SKM-1 treated with dmso at 0.1 percent for 144 hours (cell line): ENCODE measurements at regions not wholly inside any gene's neighbourhood (a gene's known extent, or its start where the extent isn't known, plus 50 kb on each side); places are given as distances from the start of the nearest gene placed in this dataset.
"Not testable (repeated sequence)": the region's sequence is repeated elsewhere in the genome, so short reads cannot be mapped to it uniquely, and the experiment has no call there.

ENCODE experiments used
- DNase-seq: peaks from one replicate; lab custom pipeline; 2025; ENCODE audit not compliant: unreplicated experiment; lab: John Stamatoyannopoulos, UW

DNA sequence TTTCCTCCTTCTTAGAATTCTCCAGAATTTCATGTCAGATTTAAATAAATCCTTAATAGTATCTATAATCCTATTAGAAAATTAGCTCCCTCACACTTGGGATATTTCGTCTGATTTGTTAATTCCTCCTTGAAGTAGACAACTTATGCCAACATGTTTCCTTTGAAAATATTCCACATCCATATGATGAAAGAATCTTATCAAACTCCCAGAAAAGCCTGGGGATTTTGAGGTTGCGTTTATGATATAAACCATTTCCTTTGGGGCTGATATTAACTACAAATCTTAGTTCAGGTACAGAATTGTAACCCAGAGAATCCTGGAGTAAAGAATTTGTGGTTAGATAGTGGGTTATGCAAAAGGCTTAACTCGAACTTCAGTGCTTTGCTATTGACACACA, 2373.8 kb upstream of the ACO1 start:
- DNase-seq: no peak

DNA sequence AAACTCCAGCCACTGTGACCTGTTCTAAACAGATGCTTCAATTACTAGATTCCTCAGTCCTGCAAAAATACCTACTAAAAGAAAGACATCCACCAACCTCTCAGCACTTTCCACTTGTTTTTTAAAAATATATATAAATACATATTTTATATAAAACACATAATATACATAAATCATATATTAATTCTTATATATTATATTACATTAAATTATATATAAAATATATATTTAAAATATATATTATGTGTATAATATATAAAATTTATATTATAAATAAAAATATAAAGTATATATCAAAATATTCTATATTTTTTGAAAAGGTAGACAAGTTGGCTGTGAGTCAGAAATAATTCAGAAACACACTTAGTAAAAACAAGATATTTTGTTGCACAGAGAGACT, 2371.8 kb upstream of the ACO1 start:
- no peak for DNase-seq

DNA sequence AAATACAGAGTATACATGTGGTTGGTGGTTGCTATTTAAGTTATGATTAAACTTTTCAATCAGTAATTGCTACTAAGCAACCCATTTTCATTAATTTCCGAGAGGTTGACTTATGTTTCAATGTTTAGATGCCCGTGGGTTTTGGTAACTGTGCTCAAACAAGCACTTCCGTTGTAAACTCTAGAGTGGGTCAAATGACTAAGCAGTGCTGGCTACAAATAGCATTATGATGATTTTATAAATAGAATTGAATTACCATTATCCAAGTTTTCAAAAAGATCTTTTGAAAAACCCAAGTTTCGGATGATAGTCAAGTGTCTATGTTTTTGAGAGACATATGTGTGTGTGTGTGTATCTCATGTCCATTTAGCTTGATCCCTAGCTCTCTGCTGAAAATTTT, 2369.4 kb upstream of the ACO1 start:
- DNase-seq: no peak

DNA sequence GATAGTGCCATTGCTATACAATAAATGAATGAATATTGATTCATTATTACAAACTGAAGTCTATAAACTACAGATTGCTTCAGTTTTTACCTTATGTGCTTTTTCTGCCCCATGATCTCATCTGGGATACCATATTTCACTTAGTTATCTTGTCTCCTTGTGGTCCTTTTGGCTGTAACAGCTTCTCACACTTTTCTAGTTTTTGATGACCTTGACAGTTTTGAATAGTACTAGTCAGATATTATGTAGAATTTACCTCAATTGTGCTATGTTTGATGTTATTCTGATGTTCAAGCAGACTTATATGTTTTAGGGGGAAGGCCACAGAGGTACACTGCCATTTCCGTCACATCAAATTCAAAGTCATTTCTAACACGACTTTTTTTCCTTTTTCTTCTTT, 2364.3 kb upstream of the ACO1 start:
- DNase-seq: no peak

DNA sequence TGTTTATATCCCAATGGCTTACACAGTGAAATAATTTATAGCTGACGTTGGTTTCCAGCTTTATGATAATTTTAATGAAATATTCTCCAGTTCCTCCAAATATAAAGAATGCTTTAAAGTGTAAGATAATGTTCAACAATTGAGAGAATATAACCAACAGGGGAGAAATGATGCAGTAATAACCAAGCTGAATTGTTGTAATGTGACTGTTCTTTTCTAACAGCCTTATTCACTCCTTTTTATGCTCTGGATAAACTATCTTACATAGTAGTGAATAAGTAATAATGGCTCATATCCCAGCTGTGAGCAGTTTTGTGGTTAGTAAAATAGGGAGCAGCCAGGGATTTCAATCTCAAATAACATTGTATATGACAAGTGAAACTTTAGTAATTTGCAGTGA, 2348.7 kb upstream of the ACO1 start:
- DNase-seq: no peak

DNA sequence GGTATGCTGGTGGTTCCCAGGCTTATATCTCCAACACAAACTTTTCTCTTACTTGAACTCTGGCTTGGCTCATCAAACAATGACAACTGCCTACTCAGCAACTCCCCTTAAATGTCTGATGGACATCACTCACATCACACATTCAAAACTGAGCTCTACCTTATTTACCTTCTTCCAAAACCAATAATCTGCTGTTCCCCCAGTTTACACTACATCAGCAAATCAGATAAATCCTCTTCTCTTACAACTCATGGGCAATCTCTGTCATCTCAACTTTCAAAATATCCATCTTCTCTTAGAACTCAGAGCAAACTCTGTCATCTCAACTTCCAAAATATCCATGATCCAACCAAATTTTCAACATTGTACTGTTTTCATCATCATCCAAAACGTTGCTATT, 2347.9 kb upstream of the ACO1 start:
- DNase-seq: no peak

DNA sequence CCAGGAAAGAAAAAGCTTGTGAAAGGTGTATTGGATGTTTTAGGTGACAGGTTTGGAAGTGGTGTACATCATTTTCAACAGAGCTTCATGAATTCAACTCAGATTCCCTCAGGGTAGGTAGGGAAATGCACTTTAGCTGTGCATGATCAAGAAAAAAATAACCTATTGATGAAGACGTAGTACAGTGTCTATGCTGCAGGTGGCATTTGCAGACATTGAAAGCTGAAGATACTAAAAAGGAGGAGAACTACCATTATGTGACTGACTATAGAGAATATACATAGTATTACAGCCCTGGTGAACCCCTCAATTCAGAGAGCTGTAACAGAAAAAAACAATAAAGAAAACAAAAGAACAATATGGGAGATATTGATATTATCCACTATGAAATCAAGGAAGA, 2344.7 kb upstream of the ACO1 start:
- no peak for DNase-seq

DNA sequence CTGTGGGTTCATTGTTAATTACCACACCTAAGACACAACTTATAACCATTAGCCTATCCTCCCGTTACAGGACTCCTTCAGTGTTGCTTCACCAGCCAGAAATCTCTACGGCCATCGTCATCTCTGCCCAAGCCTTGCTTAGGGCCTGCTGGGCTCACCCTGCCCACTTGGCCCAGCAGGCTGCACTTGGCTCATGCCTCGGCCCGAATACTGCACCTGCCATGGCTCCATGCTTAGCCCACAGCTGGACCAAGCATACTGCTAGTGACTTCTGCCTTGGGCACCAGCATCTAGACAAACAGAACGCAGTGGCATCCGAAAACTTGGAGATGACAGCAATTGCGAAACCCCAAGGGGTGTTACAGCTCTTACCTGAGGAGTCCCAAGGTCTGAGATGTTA, 2336.0 kb upstream of the ACO1 start:
- no peak for DNase-seq

DNA sequence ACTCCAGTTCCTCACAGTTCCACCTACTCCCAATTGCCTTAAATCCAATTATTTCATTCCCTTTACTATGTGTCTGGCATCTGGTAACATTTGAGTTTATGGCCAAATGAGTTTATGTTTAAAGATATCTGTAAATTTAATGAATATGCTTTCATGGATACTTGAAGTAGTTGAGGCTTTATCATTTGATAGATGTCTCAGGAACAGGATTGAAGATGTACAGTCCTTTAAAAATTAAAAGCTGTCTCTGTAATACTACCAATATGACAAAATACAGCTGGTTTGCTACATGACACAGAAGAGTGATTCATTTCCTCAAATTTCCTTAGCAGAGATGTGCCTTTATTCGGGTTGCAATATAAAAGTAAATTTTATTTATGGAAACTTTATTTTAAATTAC, 2326.0 kb upstream of the ACO1 start:
- no peak for DNase-seq

DNA sequence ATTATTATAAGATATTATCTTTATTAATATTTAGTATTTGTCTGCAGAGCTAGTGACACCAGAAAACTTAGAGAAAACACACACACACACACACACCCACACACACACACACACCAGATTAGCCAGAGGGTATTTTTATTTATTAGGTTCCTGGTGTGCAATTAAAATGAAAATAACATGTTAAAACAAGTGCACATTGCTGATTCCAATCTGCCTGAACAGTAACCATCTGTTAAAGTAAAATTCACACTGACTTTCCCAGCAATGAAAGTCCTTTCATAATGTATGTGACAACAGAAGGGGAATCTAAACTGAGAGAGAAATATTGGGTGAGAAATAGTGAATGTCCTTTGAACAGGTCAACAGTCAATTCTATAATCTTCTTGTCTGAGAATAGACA, 2323.5 kb upstream of the ACO1 start:
- no peak for DNase-seq

DNA sequence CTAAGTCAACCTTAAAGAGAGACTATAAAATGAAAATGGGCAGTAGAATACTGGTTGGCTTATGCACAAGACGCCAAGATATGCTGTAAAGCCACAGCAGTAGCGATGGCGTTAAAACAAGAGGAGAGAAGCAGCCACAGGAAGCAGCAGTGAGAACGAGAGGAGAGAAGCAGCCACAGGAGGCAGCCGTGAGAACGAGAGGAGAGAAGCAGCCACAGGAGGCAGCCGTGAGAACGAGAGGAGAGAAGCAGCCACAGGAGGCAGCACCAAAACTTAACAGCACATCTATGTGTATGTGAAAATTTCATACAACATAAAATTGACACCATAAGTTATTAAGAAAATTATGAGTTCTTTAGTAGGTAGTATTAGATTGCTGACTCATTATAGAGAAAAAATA, 2318.6 kb upstream of the ACO1 start:
- DNase-seq: no peak

DNA sequence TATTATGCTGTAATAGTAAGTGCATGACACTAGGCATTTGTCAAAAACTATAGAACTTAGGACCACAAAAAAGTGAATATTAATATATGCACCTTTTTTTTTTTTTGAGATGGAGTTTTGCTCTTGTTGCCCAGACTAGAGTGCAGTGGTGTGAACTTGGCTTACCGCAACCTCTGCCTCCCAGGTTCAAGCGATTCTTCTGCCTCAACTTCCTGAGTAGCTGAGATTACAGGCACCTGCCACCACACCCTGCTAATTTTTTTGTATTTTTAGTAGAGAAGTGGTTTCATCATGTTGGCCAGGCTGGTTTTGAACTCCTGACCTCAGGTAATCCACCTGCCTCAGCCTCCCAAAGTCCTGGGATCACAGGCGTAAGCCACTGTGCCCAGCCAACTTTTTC, 2315.2 kb upstream of the ACO1 start:
- DNase-seq: not testable (repeated sequence)

DNA sequence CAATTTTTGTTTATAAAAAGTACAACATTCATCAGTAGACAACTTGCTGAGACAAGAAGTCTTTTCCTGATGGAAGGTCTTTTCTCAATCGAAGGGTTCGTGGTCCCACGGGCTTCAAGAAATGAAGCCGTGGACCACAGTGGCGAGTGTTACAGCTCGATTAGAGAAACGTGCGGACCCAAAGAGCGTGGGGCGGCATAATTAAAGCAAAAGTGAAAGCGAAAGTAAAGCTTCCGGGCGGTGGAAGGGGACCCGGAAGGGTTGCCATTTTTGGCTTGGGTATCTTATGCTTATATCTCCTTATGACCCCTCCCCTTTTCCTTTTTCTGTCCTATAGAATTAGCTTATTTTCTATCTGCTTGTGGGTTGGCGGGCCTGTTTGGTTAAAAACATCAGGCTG, 2309.4 kb upstream of the ACO1 start:
- DNase-seq: no peak

DNA sequence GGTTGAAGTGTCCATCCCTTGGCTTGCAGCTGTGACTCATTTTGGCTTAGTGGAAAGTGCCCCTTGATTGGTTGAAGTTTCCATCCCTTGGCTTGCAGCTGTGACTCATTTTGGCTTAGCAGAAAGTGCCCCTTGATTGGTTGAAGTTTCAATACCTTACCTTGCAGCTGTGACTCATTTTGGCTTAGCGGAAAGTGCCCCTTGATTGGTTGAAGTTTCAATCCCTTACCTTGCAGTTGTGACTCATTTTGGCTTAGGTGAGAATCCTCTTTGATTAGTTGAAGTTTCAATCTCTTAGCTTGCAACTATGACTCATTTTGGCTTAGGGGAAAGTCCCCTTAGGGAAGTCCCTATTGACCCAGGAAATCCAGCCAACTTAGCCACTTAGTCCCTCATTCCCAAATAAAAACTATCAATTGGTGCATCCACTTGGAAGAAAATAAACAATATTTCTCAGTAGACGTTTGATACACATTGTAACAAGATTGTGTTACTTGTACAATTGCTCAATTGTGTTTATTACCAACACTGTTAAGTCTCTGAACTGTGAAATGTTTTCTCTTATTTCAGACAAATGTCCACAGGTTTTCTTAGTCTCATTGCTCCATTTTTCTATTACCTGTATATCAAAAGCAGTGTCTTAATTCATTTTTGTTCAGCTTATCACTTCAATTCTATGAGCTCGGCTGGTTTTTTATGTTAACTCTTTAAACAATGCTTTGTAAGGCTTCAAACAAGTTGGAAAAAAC, 2308.8 kb upstream of the ACO1 start:
- no peak for DNase-seq

DNA sequence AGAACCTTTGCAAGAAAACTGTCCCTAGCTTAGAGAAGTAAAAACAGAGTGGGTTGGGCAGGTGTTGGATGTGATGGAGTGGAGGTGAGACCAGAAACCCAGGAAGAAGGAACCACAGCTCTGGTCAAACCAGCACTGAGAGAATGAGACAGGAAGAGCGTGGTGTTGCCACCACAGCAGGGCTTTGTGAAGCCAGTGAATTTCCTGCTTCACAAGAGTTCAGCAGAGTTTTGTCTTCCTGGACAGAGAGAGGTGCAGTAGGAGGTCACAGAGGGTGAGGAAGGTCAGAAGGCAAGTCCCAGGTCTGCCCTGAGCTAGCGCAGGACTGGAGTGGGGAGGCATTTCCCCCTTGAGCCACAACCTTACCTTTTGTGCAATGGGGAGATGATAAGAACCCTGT, 2306.2 kb upstream of the ACO1 start:
- no peak for DNase-seq

DNA sequence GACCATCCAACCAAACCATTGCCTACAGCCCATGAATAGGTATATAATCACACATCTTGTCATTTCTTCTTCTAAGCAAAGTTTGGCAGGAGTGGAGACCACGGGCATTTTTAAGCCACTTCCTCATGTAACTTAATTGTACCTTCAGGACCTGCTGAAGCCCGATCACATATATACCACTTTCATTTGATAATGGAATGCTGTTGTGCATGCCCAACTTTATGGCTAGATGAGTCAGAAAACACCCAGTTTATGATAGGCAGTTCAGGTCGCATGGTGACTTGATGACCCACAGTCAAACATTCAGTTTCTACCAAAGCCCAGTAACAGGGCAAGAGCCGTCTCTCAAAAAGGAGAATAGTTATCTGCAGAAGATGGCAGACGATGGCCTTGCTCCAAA, 2295.0 kb upstream of the ACO1 start:
- DNase-seq: no peak

DNA sequence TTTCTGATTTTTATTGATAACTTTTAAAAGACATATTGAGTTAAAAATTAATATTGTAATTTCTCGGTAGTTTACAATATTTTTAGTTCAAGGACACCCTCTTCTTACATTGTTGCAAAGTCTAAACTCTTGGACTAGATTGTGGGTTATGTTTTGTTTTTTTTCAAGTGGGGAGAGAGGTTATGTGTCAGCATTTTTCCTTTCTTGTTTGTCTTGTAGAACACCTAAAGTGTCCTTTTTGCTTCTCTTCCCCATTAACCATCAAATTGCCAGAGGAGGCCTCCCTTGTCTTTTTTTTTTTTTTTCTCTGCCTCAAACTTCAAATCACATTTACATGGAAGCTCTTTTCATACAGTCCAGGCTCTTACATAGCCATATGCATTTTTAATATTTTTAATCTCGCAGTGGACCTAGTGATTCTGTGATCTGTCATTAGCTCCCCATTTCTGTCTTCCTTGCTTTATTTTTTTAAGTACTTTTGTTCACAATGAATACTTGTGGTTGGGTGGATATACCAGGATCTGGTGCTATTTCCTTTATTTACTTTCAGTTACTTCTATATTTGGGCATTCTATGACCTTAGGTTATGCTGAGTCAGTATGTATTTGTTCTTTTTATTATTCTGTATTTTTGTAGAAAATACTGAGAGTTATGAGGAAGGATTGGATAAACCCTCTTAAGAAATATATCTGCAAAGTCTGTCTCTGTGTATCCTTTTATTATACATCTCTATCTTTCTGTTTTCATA, 2280.6 kb upstream of the ACO1 start:
- no peak for DNase-seq

DNA sequence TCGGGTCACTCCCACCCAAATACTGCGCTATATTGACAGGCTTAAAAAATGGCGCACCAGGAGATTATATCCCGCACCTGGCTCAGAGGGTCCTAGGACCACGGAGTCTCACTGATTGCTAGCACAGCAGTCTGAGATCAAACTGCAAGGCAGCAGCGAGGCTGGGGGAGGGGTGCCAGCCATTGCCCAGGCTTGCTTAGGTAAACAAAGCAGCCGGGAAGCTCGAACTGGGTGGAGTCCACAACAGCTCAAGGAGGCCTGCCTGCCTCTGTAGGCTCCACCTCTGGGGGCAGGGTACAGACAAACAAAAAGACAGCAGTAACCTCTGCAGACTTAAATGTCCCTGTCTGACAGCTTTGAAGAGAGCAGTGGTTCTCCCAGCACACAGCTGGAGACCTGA, 2277.3 kb upstream of the ACO1 start:
- DNase-seq: not testable (repeated sequence)

DNA sequence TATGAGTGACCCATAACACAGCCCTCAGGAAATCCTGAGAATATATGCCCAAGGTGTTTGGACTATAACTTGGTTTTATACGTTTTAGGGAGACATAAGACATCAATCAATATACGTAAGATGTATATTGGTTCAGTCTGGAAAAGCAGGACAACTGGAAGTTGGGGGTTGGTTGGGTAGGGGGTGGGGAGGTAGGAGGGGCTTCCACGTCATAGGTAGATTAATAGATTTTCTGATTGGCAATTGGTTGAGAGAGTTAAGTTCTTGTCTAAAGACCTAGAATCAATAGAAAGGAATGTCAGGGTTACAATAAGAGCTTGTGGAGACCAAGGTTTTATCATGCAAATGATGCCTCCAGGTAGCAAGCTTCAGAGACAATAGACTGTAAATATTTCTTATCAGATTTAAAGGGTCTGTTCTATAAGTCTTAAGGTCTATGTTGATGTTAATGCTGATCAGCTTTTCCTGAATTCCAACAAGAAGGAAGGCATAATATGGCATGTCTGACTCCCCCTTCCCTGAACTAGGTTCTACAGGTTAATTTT, 2267.7 kb upstream of the ACO1 start:
- DNase-seq: no peak

DNA sequence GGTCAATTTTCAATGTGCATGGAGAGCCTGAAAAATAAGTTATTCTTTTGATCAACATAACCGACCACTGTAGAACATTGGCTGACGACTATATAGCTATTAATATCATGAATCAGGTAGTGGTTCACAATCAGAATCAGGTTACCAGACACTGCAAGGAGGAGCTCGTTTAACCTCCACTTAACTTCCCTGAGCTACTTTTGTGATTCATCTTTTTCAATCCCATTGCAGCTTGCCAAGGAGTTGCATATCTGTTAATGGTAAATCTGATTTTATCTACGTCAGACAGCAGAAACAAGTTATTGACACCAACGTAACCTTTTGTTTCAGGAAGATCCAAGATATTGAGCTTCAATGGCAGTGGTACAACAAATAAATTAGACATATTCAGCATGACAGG, 2263.8 kb upstream of the ACO1 start:
- no peak for DNase-seq

DNA sequence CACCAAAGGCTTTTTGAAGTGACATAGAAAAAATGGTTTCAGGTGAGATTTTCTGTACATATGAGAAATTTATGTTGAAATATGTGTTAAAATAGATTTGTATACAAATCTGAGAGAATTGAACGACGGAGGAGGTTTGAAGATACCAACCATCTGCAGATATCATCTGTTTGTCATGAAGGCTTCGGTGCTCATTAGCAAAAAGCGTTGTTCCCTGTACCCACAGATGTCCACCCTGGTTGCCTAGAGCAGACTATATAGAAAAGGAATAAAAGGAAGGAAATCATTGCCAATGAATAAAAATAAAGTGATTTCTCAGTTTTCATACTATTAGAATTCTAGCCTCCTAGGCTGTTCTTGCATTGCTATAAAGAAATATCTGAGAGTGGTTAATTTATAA, 2262.8 kb upstream of the ACO1 start:
- DNase-seq: no peak

DNA sequence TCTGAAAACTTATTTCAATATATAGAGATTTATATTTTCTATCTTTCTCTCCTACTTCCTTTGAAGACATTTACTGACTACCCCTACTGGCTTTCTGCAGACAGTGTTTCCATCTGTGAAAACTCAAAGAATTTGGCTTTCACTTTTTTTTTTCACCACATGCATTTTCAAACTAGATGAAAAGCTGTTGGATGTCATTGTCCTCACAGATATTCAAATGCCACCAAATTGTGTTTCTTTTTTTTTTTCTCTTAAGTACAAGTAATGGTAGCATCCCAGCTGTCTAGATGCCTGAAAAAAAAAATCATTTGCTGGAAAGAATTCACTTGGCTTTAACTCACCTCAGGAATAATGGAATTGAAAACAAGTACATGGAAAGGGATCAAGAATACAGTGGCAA, 2258.6 kb upstream of the ACO1 start:
- no peak for DNase-seq

DNA sequence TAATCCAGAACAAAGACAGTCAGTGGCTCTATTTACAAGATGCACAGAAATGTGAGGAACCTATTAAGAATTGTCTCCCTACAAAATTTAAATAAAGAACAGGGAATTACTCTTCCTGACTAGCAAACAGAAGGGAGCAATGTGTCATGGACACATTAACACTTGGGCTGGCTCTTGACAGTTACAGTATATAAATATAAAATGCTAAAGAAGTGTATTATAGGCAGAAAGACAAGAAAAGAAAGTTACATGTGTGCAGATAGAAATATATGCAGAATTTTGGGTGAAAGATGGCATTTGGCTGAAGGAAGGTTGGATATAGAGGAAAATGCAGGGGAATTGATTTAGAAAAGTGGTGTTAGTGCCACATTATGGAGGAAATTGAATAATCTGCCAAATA, 2257.1 kb upstream of the ACO1 start:
- DNase-seq: no peak
